ENCODE measurements at regions not wholly inside any gene's neighbourhood (a gene's known extent, or its start where the extent isn't known, plus 50 kb on each side); places are given as distances from the start of the nearest gene placed in this dataset.
"Not testable (repeated sequence)": the region's sequence is repeated elsewhere in the genome, so short reads cannot be mapped to it uniquely, and the experiment has no call there.

- no peak for DNase-seq
These were observed 505.0 kb upstream of the KLHL1 start for GRCh38 chr13:70613295-70613694.

- DNase-seq, result no peak
These were observed 504.6 kb upstream of the KLHL1 start for GRCh38 chr13:70612881-70613280.

GRCh38 chr13:70604448-70604847, 496.2 kb upstream of the KLHL1 start:
- DNase-seq, result no peak

- no peak for DNase-seq
These were observed 485.5 kb upstream of the KLHL1 start for GRCh38 chr13:70593716-70594115.

- DNase-seq, result no peak
These were observed 476.9 kb upstream of the KLHL1 start for GRCh38 chr13:70585109-70585508.

- DNase-seq, result no peak
These were observed 472.6 kb upstream of the KLHL1 start for GRCh38 chr13:70580825-70581224.

GRCh38 chr13:70579941-70580340, 471.7 kb upstream of the KLHL1 start:
- no peak for DNase-seq

- no peak for DNase-seq
These were observed 463.0 kb upstream of the KLHL1 start for GRCh38 chr13:70571221-70571620.

GRCh38 chr13:70568571-70568970, 460.3 kb upstream of the KLHL1 start:
- no peak for DNase-seq

- DNase-seq, result no peak
These were observed 436.5 kb upstream of the KLHL1 start for GRCh38 chr13:70544706-70545105.

- DNase-seq, result no peak
These were observed 433.2 kb upstream of the KLHL1 start for GRCh38 chr13:70541451-70541850.

- DNase-seq, result no peak
These were observed 426.2 kb upstream of the KLHL1 start for GRCh38 chr13:70534466-70534865.

GRCh38 chr13:70529652-70530051, 421.4 kb upstream of the KLHL1 start:
- no peak for DNase-seq

- DNase-seq, result no peak
These were observed 419.3 kb upstream of the KLHL1 start for GRCh38 chr13:70527599-70527998.

- no peak for DNase-seq
These were observed 415.4 kb upstream of the KLHL1 start for GRCh38 chr13:70523622-70524021.

- no peak for DNase-seq
These were observed 412.2 kb upstream of the KLHL1 start for GRCh38 chr13:70520275-70521036.

GRCh38 chr13:70518081-70518480, 409.8 kb upstream of the KLHL1 start:
- no peak for DNase-seq

- no peak for DNase-seq
These were observed 408.0 kb upstream of the KLHL1 start for GRCh38 chr13:70516226-70516625.

GRCh38 chr13:70511861-70512417, 403.7 kb upstream of the KLHL1 start:
- not testable (repeated sequence) for DNase-seq

GRCh38 chr13:70505809-70506208, 397.6 kb upstream of the KLHL1 start:
- no peak for DNase-seq

GRCh38 chr13:70502944-70503343, 394.7 kb upstream of the KLHL1 start:
- no peak for DNase-seq

GRCh38 chr13:70490320-70490935, 382.2 kb upstream of the KLHL1 start:
- DNase-seq, result no peak

- DNase-seq, result no peak
These were observed 376.7 kb upstream of the KLHL1 start for GRCh38 chr13:70484931-70485330.

- no peak for DNase-seq
These were observed 375.5 kb upstream of the KLHL1 start for GRCh38 chr13:70483599-70484276.

All from activated CD8-positive, alpha-beta memory T cell treated with anti-CD3 and anti-CD28 coated beads, Interleukin-2, amount 50 U/mL, for 4 hours (primary cell).